DOHH2 (cell line): ENCODE measurements at regions not wholly inside any gene's neighbourhood (a gene's known extent, or its start where the extent isn't known, plus 50 kb on each side); places are given as distances from the start of the nearest gene placed in this dataset.

Experiments
- H3F3A ChIP-seq: fragments of 200-600 bp; sonication (generic), shearing (Covaris generic); 2 replicates; pipeline ENCODE4 v1.6.0; 2016; ENCODE audit warnings: antibody characterized with exemption, mild to moderate bottlenecking; ENCODE audit not compliant: control insufficient read depth, insufficient read depth
- H3K27ac ChIP-seq: fragments of 200-600 bp; sonication (generic); 2 replicates; pipeline ENCODE4 v1.5.1; 2014; ENCODE audit warnings: low read depth, mild to moderate bottlenecking, low read length, moderate library complexity
- H3K27me3 ChIP-seq: fragments of 200-600 bp; sonication (generic); 2 replicates; pipeline ENCODE4 v1.6.1; 2014; ENCODE audit warnings: mild to moderate bottlenecking, low read length, mixed read lengths; ENCODE audit not compliant: control insufficient read depth
- H3K36me3 ChIP-seq: fragments of 200-600 bp; sonication (generic); 2 replicates; pipeline ENCODE4 v1.6.1; 2014; ENCODE audit warnings: mild to moderate bottlenecking, low read length, moderate library complexity, mixed read lengths; ENCODE audit not compliant: control insufficient read depth
- H3K4me1 ChIP-seq: fragments of 200-600 bp; sonication (generic); 2 replicates; pipeline ENCODE4 v1.6.1; 2014; ENCODE audit warnings: mild to moderate bottlenecking, low read length, mixed read lengths; ENCODE audit not compliant: control insufficient read depth
- H3K4me2 ChIP-seq: fragments of 200-600 bp; sonication (generic); 2 replicates; pipeline ENCODE4 v1.6.0; 2014; ENCODE audit warnings: mild to moderate bottlenecking, low read length, moderate library complexity
- H3K4me3 ChIP-seq: fragments of 200-600 bp; sonication (generic); 2 replicates; pipeline ENCODE4 v1.5.1; 2014; ENCODE audit warnings: mild to moderate bottlenecking, low read length, mixed read lengths
- H3K79me2 ChIP-seq: fragments of 200-600 bp; sonication (generic); 2 replicates; pipeline ENCODE4 v1.6.1; 2014; ENCODE audit warnings: mild to moderate bottlenecking, low read length, mixed read lengths; ENCODE audit not compliant: control insufficient read depth
- H3K9me2 ChIP-seq: fragments of 200-600 bp; sonication (generic); replicated peaks from 2 replicates; pipeline ENCODE4 v1.6.1; 2014; ENCODE audit warnings: mild to moderate bottlenecking, low read length, mixed read lengths; ENCODE audit not compliant: control insufficient read depth
- H3K9me3 ChIP-seq: fragments of 200-600 bp; sonication (generic); 2 replicates; pipeline ENCODE4 v1.6.1; 2014; ENCODE audit warnings: antibody characterized with exemption, low read length, mixed read lengths; ENCODE audit not compliant: control insufficient read depth, insufficient read depth
- H4K20me1 ChIP-seq: fragments of 200-600 bp; sonication (generic); 2 replicates; pipeline ENCODE4 v1.6.0; 2014; ENCODE audit warnings: low read depth, mild to moderate bottlenecking, antibody characterized with exemption, low read length, moderate library complexity; ENCODE audit not compliant: control insufficient read depth, insufficient read depth
- CTCF ChIP-seq: fragments of 200-600 bp; sonication (generic); IDR thresholded peaks from one replicate; pipeline ENCODE4 v1.5.1; 2014; ENCODE audit warnings: antibody characterized with exemption, mild to moderate bottlenecking, low read depth, low read length; ENCODE audit not compliant: poor library complexity, severe bottlenecking
- EZH2phosphoT487 ChIP-seq: fragments of 200-600 bp; sonication (generic); IDR thresholded peaks from 2 replicates; pipeline ENCODE4 v1.6.1; 2017; ENCODE audit warnings: borderline replicate concordance, mild to moderate bottlenecking, antibody characterized with exemption, low read length, moderate library complexity, mixed read lengths

- H3K27me3 ChIP-seq: no peaks in the 10 kb centered on the region
- H3K27ac ChIP-seq: no peak overlapping the region
- TF ChIP-seq CTCF (no peak), EZH2phosphoT487 (no peak)
- H3K79me2 ChIP-seq: no peaks in the 10 kb centered on the region
- no peak overlapping the region for H3K4me2 ChIP-seq
- H3K9me2 ChIP-seq: no peaks in the 10 kb centered on the region
- no peaks in the 10 kb centered on the region for H3K9me3 ChIP-seq
- H3K4me3 ChIP-seq: no peak overlapping the region
- no peaks in the 10 kb centered on the region for H3K4me1 ChIP-seq
- no peaks in the 10 kb centered on the region for H4K20me1 ChIP-seq
- no peaks in the 10 kb centered on the region for H3F3A ChIP-seq
- H3K36me3 ChIP-seq: no peaks in the 10 kb centered on the region
These were observed 199.0 kb upstream of the LNX1 start for GRCh38 chr4:53790286-53790685.

GRCh38 chr4:53788621-53789020 lies 197.3 kb upstream of the LNX1 start:
- Histone ChIP-seq H3K9me3 (no peaks in the 10 kb centered on the region), H3K9me2 (no peaks in the 10 kb centered on the region), H3K27ac (no peak overlapping the region), H3K4me1 (no peaks in the 10 kb centered on the region), H4K20me1 (no peaks in the 10 kb centered on the region), H3K36me3 (no peaks in the 10 kb centered on the region), H3F3A (no peaks in the 10 kb centered on the region), H3K4me3 (no peak overlapping the region), H3K4me2 (no peak overlapping the region), H3K79me2 (no peaks in the 10 kb centered on the region), H3K27me3 (no peaks in the 10 kb centered on the region)
- no peak for TF ChIP-seq CTCF
- TF ChIP-seq EZH2phosphoT487: no peak

GRCh38 chr4:53788011-53788410 lies 196.7 kb upstream of the LNX1 start:
- no peaks in the 10 kb centered on the region for H3F3A ChIP-seq
- H3K27ac ChIP-seq: no peak overlapping the region
- TF ChIP-seq EZH2phosphoT487: no peak
- no peak for TF ChIP-seq CTCF
- no peak overlapping the region for H3K4me2 ChIP-seq
- no peaks in the 10 kb centered on the region for H3K27me3 ChIP-seq
- no peaks in the 10 kb centered on the region for H3K36me3 ChIP-seq
- no peaks in the 10 kb centered on the region for H3K9me2 ChIP-seq
- no peaks in the 10 kb centered on the region for H3K4me1 ChIP-seq
- no peaks in the 10 kb centered on the region for H4K20me1 ChIP-seq
- no peak overlapping the region for H3K4me3 ChIP-seq
- H3K79me2 ChIP-seq: no peaks in the 10 kb centered on the region
- no peaks in the 10 kb centered on the region for H3K9me3 ChIP-seq

- no peaks in the 10 kb centered on the region for H3K79me2 ChIP-seq
- no peak for TF ChIP-seq CTCF
- no peak for TF ChIP-seq EZH2phosphoT487
- no peak overlapping the region for H3K27ac ChIP-seq
- no peaks in the 10 kb centered on the region for H3K9me2 ChIP-seq
- no peaks in the 10 kb centered on the region for H3F3A ChIP-seq
- H3K4me1 ChIP-seq: no peaks in the 10 kb centered on the region
- H3K9me3 ChIP-seq: no peaks in the 10 kb centered on the region
- H3K36me3 ChIP-seq: no peaks in the 10 kb centered on the region
- no peak overlapping the region for H3K4me3 ChIP-seq
- H4K20me1 ChIP-seq: no peaks in the 10 kb centered on the region
- no peaks in the 10 kb centered on the region for H3K27me3 ChIP-seq
- no peak overlapping the region for H3K4me2 ChIP-seq
These were observed 195.3 kb upstream of the LNX1 start for GRCh38 chr4:53786632-53787031.
